SU-DHL-6 (cell line): ENCODE measurements at regions not wholly inside any gene's neighbourhood (a gene's known extent, or its start where the extent isn't known, plus 50 kb on each side); places are given as distances from the start of the nearest gene placed in this dataset.

Source experiments
- CTCF ChIP-seq: fragments of 200-600 bp; sonication (generic); IDR thresholded peaks from one replicate; pipeline ENCODE4 v1.5.1; 2017; ENCODE audit warnings: antibody characterized with exemption, mild to moderate bottlenecking, low read length, moderate library complexity; ENCODE audit not compliant: insufficient read depth, poor library complexity, severe bottlenecking
- EZH2phosphoT487 ChIP-seq: fragments of 200-600 bp; sonication (generic), shearing (Covaris generic); conservative IDR thresholded peaks from 2 replicates; pipeline ENCODE4 v1.6.1; 2018; ENCODE audit warnings: mild to moderate bottlenecking, antibody characterized with exemption, low read length, moderate library complexity, mixed read lengths

- TF ChIP-seq CTCF (no peak), EZH2phosphoT487 (no peak)
Measured at GRCh38 chr12:72793796-72794195, 521.6 kb downstream of the TRHDE start.
